Mucosa of rectum (tissue), 2 donors: ENCODE measurements at regions not wholly inside any gene's neighbourhood (a gene's known extent, or its start where the extent isn't known, plus 50 kb on each side); places are given as distances from the start of the nearest gene placed in this dataset.

Source experiments
- H3K27ac ChIP-seq, 2 donors: one replicate each; pipeline ENCODE4 v1.7.0; 2013; ENCODE audit warnings: inconsistent platforms in 2 of 2, low read depth in 2 of 2, low read length in 2 of 2
- H3K27me3 ChIP-seq, 2 donors: one replicate each; pipeline ENCODE4 v1.7.0; 2013; ENCODE audit warnings: low read length in 2 of 2; ENCODE audit not compliant: control insufficient read depth in 2 of 2, insufficient read depth in 2 of 2
- H3K36me3 ChIP-seq, 2 donors: one replicate each; pipeline ENCODE4 v1.7.0; 2013; ENCODE audit warnings: low read length in 2 of 2; ENCODE audit not compliant: control insufficient read depth in 2 of 2, insufficient read depth in 2 of 2
- H3K4me1 ChIP-seq, 2 donors: one replicate each; pipeline ENCODE4 v1.7.0; 2013; ENCODE audit warnings: low read length in 2 of 2, mild to moderate bottlenecking in 1 of 2; ENCODE audit not compliant: control insufficient read depth in 2 of 2, insufficient read depth in 2 of 2
- H3K4me3 ChIP-seq, 2 donors: one replicate each; pipeline ENCODE4 v1.7.0; 2013; ENCODE audit warnings: low read length in 2 of 2
- H3K9ac ChIP-seq, 2 donors: one replicate each; pipeline ENCODE4 v1.7.0; 2013; ENCODE audit warnings: low read length in 2 of 2, low read depth in 1 of 2, mild to moderate bottlenecking in 1 of 2
- H3K9me3 ChIP-seq, 2 donors: one replicate each; pipeline ENCODE4 v1.7.0; 2013; ENCODE audit warnings: low read length in 2 of 2; ENCODE audit not compliant: control insufficient read depth in 2 of 2
- donor health status: healthy.
- donor health status: Normal muscosa, but diverticular disease.

DNA sequence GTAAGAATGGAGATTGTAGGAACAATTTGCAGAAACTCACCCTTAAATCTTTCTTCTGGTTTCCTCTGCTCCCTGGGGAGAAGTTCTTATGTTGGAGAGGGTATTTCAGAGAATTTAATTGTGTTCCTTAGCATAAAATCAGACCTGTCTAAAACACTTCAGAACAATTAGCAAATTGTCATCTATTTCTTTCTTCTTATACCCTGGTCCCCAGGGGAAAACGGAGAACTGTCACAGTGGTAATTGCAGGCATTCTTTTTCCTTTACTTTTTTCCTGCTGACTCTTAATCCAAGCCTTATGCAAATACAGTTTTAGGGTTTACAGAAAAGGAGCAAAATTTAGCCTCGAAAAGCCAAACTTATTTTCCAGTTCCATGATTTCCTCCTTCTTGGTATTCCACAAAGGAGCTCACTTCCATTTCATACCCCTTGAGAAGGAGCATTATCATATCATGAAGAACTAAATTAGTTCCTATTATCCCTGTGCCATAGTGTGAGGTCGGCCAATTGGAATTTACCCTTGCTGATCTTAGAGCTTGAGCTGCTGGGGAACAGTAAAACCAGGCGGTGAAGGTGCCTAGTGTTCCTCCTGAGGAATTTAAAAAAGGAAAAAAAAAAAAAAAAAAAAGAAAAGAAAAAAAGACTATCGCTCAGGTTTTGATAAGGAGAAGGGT, 173.8 kb downstream of the IL15 start:
- Histone ChIP-seq H3K27me3 (no peaks in the 10 kb centered on the region), H3K36me3 (no peaks in the 10 kb centered on the region), H3K27ac (no peak overlapping the region), H3K4me3 (no peak overlapping the region), H3K9ac (no peak overlapping the region), H3K4me1 (no peaks in the 10 kb centered on the region), H3K9me3 (no peaks in the 10 kb centered on the region)

DNA sequence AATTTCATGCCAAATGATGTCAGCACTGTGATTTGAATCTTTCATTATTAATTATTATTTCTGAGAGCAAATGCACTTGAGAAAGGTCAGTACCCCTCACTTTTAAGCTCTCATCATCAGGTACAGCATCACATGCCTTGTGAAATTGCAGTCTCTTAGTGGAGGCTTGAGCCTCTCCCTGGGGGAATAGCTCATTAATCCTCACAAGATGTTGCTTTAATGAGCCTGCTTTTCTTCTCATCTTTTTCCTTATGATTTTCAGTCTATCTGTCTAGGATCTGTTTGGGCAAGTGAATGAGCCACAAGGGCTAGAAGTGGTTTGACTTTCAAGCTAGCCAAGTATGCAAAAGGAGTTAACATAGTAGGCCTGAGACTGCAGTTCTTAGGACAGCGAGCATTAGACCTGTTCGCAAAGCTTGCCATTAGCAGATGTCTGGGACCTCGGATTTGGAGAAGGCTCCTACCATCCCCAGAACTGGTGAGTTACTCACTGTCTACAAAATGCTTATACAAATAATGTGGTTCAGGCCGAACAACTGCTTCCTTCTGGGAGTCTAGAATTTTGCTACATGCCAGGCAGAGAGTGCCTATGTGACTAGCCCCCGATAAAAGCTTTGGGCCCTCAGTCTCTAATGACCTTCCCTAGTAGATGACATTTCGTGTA, 174.5 kb downstream of the IL15 start:
- Histone ChIP-seq H3K36me3 (no peaks in the 10 kb centered on the region), H3K27ac (no peak overlapping the region), H3K9me3 (no peaks in the 10 kb centered on the region), H3K4me1 (no peaks in the 10 kb centered on the region), H3K27me3 (no peaks in the 10 kb centered on the region), H3K4me3 (no peak overlapping the region), H3K9ac (no peak overlapping the region)

DNA sequence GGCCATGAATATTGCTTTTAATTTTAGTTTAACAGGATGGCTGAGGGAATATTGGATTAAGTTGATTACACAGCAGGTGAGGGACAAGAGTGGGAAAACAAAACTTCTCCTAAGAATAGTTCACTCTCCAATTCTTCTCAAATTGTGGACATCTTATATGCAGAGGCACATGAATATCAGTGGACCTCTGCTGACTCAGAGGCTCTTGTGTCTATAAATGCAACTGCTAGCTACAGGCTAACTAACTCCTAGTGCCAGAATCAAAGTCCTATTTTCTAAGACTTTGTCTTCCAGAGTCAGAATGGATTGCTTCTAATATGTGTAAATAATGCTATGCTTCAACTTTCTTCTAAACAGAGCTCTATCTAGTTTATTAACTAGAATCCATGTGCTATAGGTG, 175.8 kb downstream of the IL15 start:
- no peaks in the 10 kb centered on the region for H3K27me3 ChIP-seq
- no peaks in the 10 kb centered on the region for H3K4me1 ChIP-seq
- H3K9ac ChIP-seq, result no peak overlapping the region
- H3K36me3 ChIP-seq, result no peaks in the 10 kb centered on the region
- H3K4me3 ChIP-seq, result no peak overlapping the region
- H3K27ac ChIP-seq, result no peak overlapping the region
- no peaks in the 10 kb centered on the region for H3K9me3 ChIP-seq

DNA sequence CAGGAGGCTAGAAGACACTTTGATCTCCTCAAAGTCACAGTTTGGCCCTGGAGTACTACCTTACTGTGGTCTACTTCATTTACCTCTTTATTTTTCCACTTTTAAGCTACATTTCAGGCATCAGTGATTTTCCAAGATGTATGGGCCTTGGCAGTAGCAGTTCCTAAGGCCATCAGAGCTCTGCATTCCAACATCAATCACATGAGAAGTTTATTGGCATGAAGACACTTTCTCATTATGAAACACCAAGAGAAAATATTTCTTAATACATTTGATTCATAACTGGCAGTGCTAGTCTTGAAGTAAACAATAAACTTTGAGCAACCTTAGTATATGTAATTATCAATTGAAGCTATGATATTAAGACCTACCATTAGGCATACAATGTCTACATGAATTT, 178.1 kb downstream of the IL15 start:
- Histone ChIP-seq H3K27ac (no peak overlapping the region), H3K4me3 (no peak overlapping the region), H3K9me3 (no peaks in the 10 kb centered on the region), H3K9ac (no peak overlapping the region), H3K27me3 (no peaks in the 10 kb centered on the region), H3K36me3 (no peaks in the 10 kb centered on the region), H3K4me1 (no peaks in the 10 kb centered on the region)

DNA sequence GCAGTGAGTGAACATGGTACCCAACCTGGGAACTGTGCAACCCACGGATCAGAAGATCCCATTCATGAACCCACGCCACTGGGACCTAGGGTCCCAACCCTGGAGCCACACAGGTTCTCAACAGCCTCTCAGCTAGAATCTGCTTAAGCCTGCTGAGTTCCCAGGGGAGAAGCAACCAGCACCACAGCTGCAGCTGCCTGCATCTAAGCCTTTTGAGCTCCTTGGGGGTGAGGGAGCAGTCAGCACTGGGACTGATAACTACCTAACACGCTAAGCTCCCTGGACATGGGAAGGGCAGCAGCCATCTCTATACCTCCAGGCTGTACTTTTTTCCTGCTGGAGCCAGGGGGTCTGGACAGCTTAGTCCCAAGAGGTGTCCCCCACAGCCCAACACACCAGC, 179.3 kb downstream of the IL15 start:
- Histone ChIP-seq H3K4me3 (no peak overlapping the region), H3K9ac (no peak overlapping the region), H3K4me1 (no peaks in the 10 kb centered on the region), H3K27ac (no peak overlapping the region), H3K27me3 (no peaks in the 10 kb centered on the region), H3K36me3 (no peaks in the 10 kb centered on the region), H3K9me3 (no peaks in the 10 kb centered on the region)

DNA sequence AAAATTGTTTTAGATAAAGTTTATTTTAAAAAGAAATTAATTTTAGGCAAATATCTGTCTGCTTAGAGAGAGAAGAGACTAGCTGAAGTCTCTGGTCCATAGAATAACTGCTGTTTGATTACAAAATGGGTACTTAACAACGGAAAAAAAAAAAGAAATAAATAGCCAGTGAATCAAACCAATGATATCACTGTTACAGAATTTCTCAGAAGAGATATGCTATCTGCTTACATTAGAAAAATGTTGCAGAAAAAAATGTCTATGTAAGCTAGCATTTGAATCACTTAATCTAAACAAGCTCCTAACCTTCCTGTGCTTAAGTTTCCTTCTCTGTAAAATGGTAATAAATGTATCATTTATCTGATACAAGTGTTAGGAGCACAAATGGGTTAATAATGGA, 189.9 kb downstream of the IL15 start:
- no peak overlapping the region for H3K27ac ChIP-seq
- no peak overlapping the region for H3K9ac ChIP-seq
- H3K36me3 ChIP-seq, result no peaks in the 10 kb centered on the region
- no peaks in the 10 kb centered on the region for H3K4me1 ChIP-seq
- H3K27me3 ChIP-seq, result no peaks in the 10 kb centered on the region
- H3K4me3 ChIP-seq, result no peak overlapping the region
- no peaks in the 10 kb centered on the region for H3K9me3 ChIP-seq

DNA sequence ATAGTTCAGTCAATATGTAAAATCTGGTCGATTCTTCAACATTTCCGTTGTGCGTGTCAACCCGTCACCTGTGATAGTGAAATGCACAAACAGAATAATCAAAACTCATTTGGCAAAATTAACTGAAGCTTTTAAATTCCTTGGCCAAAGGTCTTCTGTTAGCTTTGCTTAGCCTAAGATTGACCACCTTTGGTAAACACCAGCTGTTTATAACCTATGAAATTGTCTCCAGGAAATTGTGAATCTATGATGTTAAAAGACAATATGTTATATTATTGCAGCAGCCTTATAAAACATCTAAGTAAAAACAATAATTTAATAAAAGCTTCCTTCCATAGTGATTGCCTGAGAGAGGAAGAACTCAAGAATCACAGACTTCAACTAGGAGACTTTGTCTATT, 196.8 kb downstream of the IL15 start:
- H3K4me1 ChIP-seq, result peaks cover 2 to 6% of the 10 kb centered on the region in 2 donors
- no peak overlapping the region for H3K9ac ChIP-seq
- no peaks in the 10 kb centered on the region for H3K27me3 ChIP-seq
- H3K9me3 ChIP-seq, result no peaks in the 10 kb centered on the region
- no peaks in the 10 kb centered on the region for H3K36me3 ChIP-seq
- H3K4me3 ChIP-seq, result no peak overlapping the region
- peak overlapping the region in 1 of 2 donors; percentile 3 for H3K27ac ChIP-seq

DNA sequence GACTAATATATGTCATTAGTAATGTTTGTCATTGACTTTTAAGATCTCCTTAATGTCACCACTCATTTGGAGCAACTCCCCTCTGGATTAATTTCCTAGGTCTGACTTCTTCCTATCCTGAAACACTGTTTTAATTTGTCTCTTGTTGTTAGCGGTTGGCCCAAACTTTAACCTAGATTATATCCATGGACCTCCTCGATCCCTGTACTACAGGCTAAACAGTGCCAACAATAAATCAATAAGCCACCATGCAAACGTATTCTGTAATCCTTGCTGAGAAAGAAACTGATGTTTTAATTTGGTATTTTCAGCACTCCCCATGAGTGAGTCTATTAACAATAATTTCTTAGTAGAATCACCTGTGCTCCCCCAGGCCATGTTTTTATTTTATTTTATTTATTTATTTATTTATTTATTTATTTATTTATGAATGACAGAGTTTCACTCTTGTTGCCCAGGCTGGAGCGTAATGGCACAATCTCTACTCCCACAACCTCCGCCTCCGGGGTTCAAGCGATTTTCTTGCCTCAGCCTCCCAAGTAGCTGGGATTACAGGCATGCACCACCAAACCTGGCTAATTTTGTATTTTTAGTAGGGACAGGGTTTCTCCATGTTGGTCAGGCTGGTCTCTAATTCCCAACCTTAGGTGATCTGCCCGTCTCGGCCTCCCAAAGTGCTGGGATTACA, 204.1 kb downstream of the IL15 start:
- H3K4me3 ChIP-seq, result no peak overlapping the region
- no peaks in the 10 kb centered on the region for H3K4me1 ChIP-seq
- H3K27ac ChIP-seq, result no peak overlapping the region
- H3K9ac ChIP-seq, result no peak overlapping the region
- H3K36me3 ChIP-seq, result no peaks in the 10 kb centered on the region
- H3K27me3 ChIP-seq, result no peaks in the 10 kb centered on the region
- H3K9me3 ChIP-seq, result no peaks in the 10 kb centered on the region

DNA sequence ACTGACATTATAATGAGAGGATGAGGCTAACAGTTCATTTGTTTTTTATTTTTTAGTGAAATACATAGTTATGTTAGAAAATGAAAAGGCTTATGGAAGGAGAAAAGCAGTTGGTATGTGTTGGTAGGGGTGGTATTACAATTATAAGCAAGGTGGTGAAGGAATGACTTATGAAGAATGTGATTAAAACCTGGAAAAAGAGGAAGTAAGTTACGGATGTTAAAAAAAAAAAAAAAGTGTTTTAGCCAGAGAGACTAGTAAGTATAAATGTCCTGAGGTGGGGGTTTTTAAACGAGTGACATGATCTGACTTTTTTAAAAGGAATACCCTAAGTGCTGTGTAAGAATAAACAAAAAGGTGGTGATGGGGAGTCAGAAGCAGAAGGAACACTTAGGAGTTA, 206.8 kb downstream of the IL15 start:
- Histone ChIP-seq H3K4me1 (no peaks in the 10 kb centered on the region), H3K9me3 (no peaks in the 10 kb centered on the region), H3K27me3 (no peaks in the 10 kb centered on the region), H3K9ac (no peak overlapping the region), H3K27ac (no peak overlapping the region), H3K36me3 (no peaks in the 10 kb centered on the region), H3K4me3 (no peak overlapping the region)

DNA sequence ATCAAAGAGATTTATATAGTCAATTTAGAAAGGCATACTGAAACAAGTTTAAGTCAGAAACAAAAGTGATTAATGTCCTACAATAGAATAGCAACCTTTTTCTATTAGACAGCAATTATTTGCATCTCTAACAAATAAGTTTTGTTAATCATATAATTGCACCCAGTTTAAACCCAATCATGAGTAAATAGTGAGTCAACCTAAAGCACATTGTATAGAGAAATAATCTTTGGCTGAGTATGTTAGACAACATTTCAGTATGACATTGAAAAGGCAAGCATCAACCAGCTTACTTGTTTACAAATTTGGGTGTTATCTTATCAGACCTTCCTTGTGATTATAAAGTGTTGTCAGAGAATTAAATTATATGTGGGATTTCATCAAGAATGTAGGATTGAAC, 209.5 kb downstream of the IL15 start:
- H3K27ac ChIP-seq, result no peak overlapping the region
- H3K4me1 ChIP-seq, result no peaks in the 10 kb centered on the region
- no peaks in the 10 kb centered on the region for H3K27me3 ChIP-seq
- H3K36me3 ChIP-seq, result no peaks in the 10 kb centered on the region
- no peak overlapping the region for H3K9ac ChIP-seq
- no peak overlapping the region for H3K4me3 ChIP-seq
- no peaks in the 10 kb centered on the region for H3K9me3 ChIP-seq
